Kidney tubule cell (primary cell): ENCODE measurements at regions not wholly inside any gene's neighbourhood (a gene's known extent, or its start where the extent isn't known, plus 50 kb on each side); places are given as distances from the start of the nearest gene placed in this dataset.
A peak's percentile ranks its signal among the peaks of the same experiment; 100 is the strongest.

Experiments
- DNase-seq: peaks from one replicate; pipeline ENCODE4 v3.0.0-alpha.2; 2018; ENCODE audit warnings: low spot score

DNA sequence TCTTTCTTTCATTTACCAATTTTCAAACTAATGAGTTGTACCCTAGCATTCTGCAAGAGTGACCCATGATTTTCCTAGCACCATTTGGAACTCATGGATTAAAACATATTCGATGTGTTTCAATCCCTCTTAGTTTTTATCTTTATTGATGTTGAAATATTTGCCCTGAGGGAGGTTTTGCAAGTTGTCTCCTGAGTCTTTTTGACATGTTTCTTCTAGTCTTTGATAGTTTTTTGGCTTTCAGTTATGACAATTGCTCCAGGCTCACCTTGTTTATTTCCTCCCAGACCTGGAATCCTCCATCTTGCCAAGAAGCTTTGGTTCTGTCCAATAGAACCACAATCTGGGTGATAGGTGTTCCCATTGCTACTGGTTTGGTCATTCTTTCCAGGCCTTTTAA is 327.8 kb downstream of the WDR11 start:
- no peak for DNase-seq

DNA sequence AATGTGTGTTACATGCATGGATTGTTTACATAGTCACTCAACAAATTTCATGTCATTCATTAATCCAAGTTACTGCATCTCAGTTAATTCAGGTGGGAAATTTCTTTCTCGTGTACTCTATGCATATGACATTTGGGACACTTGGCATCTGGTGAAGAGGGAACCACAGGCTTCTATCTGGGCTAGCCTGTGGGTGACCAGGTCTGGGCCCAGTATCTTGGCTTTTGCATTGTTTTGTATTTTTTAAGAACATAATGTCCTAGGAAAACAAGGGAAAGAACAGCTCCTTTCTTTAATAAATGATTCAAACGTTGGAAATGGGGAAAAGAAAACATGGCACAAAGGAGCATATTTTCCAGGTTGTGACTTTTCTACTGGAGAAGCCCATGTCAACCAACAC is 331.1 kb downstream of the WDR11 start:
- DNase-seq, result no peak

DNA sequence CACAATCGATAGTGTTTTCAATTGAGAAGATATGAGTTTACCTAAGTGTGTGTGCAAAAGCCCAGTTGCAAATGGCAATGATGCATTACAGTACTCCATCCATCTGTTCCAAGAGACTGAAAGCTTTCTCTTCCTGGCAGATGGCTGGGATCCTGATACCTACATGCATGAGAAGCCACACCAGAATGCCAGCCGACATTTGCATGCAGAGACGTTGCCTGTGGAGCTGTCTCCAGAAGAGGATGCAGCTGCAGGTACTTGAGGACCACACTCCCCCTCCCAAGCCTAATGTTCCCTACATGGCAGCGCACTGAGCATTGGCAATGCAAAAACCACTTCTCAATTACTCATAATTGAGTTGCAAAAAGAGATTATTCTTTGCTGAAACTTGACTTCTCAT is 332.1 kb downstream of the WDR11 start:
- DNase-seq, result no peak

DNA sequence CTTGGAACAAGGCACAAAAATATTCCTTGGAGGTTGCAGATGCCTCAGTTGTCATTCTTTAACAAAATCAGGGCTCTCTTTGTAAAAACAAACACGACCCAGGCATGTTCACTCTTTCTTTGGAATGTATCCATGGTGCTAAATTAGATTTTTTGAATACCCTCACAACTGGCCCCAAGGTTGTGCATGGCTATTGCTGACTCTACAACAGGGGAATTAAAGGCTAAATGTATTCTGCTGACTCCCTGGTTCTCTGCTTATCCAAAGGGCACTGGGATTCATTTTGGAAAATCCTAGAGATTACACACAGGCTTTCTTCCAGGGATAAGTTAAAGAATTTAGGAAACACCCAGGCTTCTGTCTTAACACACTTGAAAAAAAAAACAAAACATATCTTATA is 332.5 kb downstream of the WDR11 start:
- no peak for DNase-seq

DNA sequence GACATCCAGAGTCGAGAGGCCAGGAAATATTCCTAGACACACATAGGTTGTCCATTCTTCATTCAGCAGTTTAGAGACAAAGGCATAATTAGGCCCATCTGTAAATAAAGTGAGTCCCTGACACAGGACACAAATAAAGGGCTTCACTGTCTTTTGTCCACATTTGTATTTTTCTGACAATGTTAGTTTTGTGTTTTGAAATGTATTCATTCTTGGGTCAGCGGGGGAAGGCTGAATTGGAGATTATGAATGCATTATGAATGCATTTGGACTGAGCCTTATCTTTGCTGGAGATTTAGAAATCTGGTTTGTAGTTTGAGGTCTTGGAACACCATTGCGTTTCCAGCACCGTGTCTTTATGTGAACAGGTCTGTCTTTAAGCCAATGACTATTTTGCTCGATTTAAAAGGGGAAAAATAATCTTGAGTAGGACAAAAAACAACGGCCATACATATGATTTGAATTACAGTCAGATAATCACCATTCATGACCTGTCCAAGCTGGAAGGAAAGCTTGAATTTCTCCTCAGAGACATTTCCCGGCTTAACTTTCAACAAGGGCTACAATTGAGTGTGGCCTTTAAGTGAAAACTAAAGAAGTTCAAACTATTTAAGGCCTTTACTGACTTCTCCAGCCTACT is 334.8 kb downstream of the WDR11 start:
- no peak for DNase-seq

DNA sequence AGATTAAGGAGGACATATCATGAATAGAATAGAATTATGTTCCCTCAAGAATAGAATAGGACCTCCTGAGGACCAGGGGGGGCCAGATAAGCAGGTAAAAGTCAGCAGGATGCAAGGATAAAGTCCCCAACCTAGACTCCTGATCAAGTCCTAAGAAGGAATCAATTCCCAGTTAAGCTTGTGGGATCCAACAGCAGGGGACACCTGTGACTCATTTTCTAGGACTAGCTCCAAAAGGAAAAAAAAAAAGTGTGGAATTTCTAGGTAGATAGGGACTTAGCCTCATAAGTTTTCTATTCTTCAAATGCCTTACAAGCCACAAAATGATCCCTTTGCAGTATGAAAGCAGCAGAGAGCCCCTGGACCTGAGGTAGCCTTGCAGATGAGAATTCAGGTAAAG is 336.2 kb downstream of the WDR11 start:
- DNase-seq, result no peak

- no peak for DNase-seq
Measured at GRCh38 chr10:121188005-121188404, 336.8 kb downstream of the WDR11 start.

DNA sequence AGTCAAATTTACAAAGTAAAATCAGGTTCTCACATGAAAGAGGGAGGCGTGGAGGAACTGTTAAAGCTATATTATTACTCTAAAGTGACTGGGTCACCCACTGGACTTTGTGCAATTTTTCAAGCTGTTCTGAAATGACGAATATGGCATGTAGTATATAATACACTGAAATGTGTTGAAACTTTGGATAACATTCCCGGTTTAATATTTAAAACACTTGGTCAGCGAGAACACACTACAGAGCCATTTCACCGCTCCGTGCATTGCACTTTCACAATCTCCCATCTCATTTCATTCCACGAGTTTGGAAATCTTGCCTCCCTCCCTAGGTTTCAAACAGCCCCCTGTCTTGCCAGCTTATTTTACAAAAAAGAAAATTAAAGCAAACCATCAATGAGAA is 337.9 kb downstream of the WDR11 start:
- DNase-seq, result no peak

- no peak for DNase-seq
Measured at GRCh38 chr10:121194696-121195523, 343.7 kb downstream of the WDR11 start.

- DNase-seq, result no peak
Measured at GRCh38 chr10:121195524-121195910, 344.4 kb downstream of the WDR11 start.

DNA sequence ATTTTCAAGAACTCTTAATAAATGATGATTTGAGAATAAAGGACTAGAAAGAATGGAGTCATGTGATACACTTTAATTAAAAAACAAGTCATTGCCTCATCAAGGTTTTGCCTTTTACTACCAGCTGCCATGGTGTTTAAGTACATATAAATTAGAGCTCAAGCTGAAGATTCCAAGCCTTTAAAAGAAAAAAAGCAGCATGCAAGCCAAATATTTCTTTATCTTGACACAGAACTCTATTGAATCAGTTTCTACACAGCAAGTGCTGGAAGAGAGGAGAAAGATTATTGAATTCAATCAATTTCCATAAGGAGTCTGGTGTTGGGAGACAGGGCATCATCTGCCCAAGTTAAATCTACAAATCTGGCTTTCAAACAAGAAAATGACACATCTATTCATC is 347.9 kb downstream of the WDR11 start:
- DNase-seq, result no peak

- peak; percentile 2 for DNase-seq
Measured at GRCh38 chr10:121205625-121206024, 354.5 kb downstream of the WDR11 start.

GRCh38 chr10:121211446-121211845 is 360.3 kb downstream of the WDR11 start:
- peak; percentile 46 for DNase-seq

DNA sequence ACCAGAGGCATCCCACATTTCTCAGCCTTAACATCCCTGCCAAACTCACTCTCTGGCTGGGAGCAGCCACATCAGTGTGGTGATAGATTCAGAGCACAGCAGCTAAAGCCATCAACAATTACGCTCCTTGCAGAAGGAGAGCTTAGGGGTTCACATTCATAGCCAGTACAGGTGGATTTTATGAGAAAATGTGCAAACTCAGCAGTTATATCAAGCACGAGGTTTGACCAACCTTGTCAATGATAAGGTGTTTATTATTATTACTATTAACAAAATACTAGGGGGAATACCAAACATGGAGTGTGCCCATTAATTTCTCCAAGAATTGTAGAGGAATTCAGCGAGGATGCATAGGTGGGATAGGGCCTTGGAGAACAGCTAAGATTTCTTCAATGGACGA is 362.3 kb downstream of the WDR11 start:
- no peak for DNase-seq

GRCh38 chr10:121216295-121216694 is 365.1 kb downstream of the WDR11 start:
- DNase-seq, result no peak

GRCh38 chr10:121216721-121217181 is 365.6 kb downstream of the WDR11 start:
- DNase-seq, result peak; percentile 14

DNA sequence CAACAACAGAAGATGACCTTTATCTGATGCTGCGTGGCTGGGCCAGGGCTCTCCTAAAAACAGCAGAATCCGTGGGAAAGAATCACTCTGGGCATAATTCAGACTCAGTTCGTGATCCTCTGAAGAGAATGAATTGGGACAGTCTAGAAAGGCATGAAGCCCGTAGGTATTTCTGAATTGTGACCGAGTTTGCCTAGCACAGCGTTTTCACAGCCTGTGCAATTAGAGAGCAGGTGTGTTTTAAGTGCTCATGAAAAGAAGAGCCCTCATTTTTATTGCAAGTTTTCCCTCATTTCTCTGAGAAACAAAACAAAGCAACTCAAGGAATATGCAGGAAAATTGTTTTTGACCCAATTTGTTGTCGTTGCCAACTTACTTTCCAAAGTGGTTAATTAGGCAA is 366.2 kb downstream of the WDR11 start:
- DNase-seq, result no peak

DNA sequence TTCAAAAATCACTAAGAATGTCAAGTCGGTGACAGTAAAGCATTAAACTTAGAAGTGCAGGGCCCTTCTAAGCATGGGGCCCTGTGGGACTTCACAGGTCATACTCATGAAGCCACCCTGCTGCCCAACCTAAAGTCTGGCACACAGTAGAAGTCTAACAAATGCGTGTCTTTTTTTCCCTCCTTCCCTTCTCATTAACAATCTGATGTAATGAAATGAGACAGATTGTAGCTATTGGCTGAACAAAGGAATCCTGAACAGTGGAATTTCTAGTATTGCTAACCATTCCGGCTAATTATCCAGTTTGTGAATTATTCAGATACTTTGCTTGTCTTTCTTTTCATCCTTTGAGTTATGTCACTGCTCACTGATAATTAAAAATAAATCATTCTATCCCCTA is 369.9 kb downstream of the WDR11 start:
- DNase-seq, result no peak

- DNase-seq, result no peak
Measured at GRCh38 chr10:121221991-121222390, 370.8 kb downstream of the WDR11 start.

DNA sequence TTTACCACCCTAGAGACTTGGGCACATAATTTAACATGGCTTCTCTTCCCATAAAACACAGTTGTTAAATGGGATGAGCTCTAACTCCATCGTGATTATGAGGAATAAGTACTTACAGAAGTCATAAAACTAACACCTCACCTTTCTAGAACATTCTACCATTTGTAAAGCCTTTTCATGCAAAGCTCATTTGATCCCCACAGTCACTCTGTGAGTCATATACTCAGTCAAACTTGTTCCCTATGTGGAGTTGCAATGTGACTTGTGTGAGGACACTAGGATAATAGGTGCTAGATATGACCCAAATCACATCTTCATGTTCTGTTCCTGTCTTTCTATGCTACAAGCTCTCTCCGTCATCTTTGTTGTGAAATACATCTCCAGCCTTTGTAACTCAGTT is 371.7 kb downstream of the WDR11 start:
- DNase-seq, result no peak

GRCh38 chr10:121231079-121231478 is 367.2 kb downstream of the FGFR2 start:
- DNase-seq, result no peak

GRCh38 chr10:121232494-121232893 is 365.8 kb downstream of the FGFR2 start:
- DNase-seq, result no peak

GRCh38 chr10:121235692-121236091 is 362.6 kb downstream of the FGFR2 start:
- DNase-seq, result no peak

- no peak for DNase-seq
Measured at GRCh38 chr10:121236621-121237020, 361.6 kb downstream of the FGFR2 start.
